Adrenal gland (tissue), 5 donors: ENCODE measurements at regions not wholly inside any gene's neighbourhood (a gene's known extent, or its start where the extent isn't known, plus 50 kb on each side); places are given as distances from the start of the nearest gene placed in this dataset.
"Not testable (repeated sequence)": the region's sequence is repeated elsewhere in the genome, so short reads cannot be mapped to it uniquely, and the experiment has no call there.

ENCODE experiments used
- POLR2A ChIP-seq, 2 donors: fragments of 450-650 bp; IDR thresholded peaks; one replicate each; pipeline ENCODE4 v1.6.1; 2017; ENCODE audit warnings: antibody characterized with exemption in 2 of 2, mild to moderate bottlenecking in 2 of 2, moderate library complexity in 1 of 2
- TF ChIP-seq, protein P1 (sequence below), 6 experiments: fragments of 450-650 bp in 4 of 6; fragments of 200-600 bp in 2 of 6; sonication (generic) in 1 of 6; IDR thresholded peaks; 1 replicate in 5 of 6; 2 replicates in 1 of 6; pipeline versions ENCODE4 v1.5.1 to v1.8.0; 2016 to 2021; ENCODE audit warnings: antibody characterized with exemption in 6 of 6, mild to moderate bottlenecking in 2 of 6, moderate library complexity in 1 of 6
- donor health status: DM: no; HTN: no; CAD: no.

GRCh38 chr2:94579221-94579620 lies 292.0 kb upstream of the TEKT4 start:
- TF ChIP-seq, protein P1, sequence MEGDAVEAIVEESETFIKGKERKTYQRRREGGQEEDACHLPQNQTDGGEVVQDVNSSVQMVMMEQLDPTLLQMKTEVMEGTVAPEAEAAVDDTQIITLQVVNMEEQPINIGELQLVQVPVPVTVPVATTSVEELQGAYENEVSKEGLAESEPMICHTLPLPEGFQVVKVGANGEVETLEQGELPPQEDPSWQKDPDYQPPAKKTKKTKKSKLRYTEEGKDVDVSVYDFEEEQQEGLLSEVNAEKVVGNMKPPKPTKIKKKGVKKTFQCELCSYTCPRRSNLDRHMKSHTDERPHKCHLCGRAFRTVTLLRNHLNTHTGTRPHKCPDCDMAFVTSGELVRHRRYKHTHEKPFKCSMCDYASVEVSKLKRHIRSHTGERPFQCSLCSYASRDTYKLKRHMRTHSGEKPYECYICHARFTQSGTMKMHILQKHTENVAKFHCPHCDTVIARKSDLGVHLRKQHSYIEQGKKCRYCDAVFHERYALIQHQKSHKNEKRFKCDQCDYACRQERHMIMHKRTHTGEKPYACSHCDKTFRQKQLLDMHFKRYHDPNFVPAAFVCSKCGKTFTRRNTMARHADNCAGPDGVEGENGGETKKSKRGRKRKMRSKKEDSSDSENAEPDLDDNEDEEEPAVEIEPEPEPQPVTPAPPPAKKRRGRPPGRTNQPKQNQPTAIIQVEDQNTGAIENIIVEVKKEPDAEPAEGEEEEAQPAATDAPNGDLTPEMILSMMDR (IDR thresholded peaks at IDR 0.05): not testable (repeated sequence)
- TF ChIP-seq POLR2A (IDR thresholded peaks at IDR 0.05): not testable (repeated sequence)
